Mesodermal cell (in vitro differentiated cells): ENCODE measurements at regions not wholly inside any gene's neighbourhood (a gene's known extent, or its start where the extent isn't known, plus 50 kb on each side); places are given as distances from the start of the nearest gene placed in this dataset.

Experiments used
- H3K27ac ChIP-seq: 2 replicates; pipeline ENCODE4 v1.7.0; 2013; ENCODE audit warnings: mild to moderate bottlenecking, low read depth, low read length, moderate library complexity; ENCODE audit not compliant: severe bottlenecking
- H3K36me3 ChIP-seq: 2 replicates; pipeline ENCODE4 v1.7.1; 2013; ENCODE audit warnings: mild to moderate bottlenecking, low read length, moderate library complexity; ENCODE audit not compliant: control insufficient read depth, insufficient read depth
- H3K4me1 ChIP-seq: one replicate; pipeline ENCODE4 v1.7.1; 2013; ENCODE audit warnings: mild to moderate bottlenecking, low read length; ENCODE audit not compliant: insufficient read depth, control insufficient read depth, poor library complexity, severe bottlenecking
- H3K4me3 ChIP-seq: 2 replicates; pipeline ENCODE4 v1.7.0; 2013; ENCODE audit warnings: low read length, control low read depth, mild to moderate bottlenecking; ENCODE audit not compliant: insufficient read depth, poor library complexity, severe bottlenecking; ENCODE audit errors: extremely low read depth
- H3K9me3 ChIP-seq: 2 replicates; pipeline ENCODE4 v1.7.1; 2013; ENCODE audit warnings: mild to moderate bottlenecking, low read length, moderate library complexity; ENCODE audit not compliant: control insufficient read depth
- WGBS, 2 experiments: methylation state at CpG; one replicate each; pipeline ENCODE4 v1.1.5; 2013; ENCODE audit warnings: missing lambda C conversion rate in 2 of 2; ENCODE audit not compliant: insufficient coverage in 2 of 2; 5-methylcytosine and 5-hydroxymethylcytosine counted together

- H3K4me1 ChIP-seq, result no peaks in the 10 kb centered on the region
- no CpG with 5 or more reads among the region's 1 CpG for WGBS, 2 experiments
- H3K36me3 ChIP-seq, result no peaks in the 10 kb centered on the region
- H3K9me3 ChIP-seq, result no peaks in the 10 kb centered on the region
- no peak overlapping the region for H3K27ac ChIP-seq
- H3K4me3 ChIP-seq, result no peak overlapping the region
Observed at GRCh38 chr6:92147246-92147645, 1272.1 kb downstream of the EPHA7 start.

GRCh38 chr6:92139601-92140000 is 1279.8 kb downstream of the EPHA7 start:
- no peak overlapping the region for H3K4me3 ChIP-seq
- H3K4me1 ChIP-seq, result no peaks in the 10 kb centered on the region
- no peak overlapping the region for H3K27ac ChIP-seq
- no peaks in the 10 kb centered on the region for H3K9me3 ChIP-seq
- H3K36me3 ChIP-seq, result no peaks in the 10 kb centered on the region
- no CpG with 5 or more reads among the region's 1 CpG for WGBS, 2 experiments

GRCh38 chr6:92132957-92133356 is 1286.4 kb downstream of the EPHA7 start:
- 100% methylated on average over 1 of the region's 2 CpGs; no CpG with 5 or more reads in 1 of the 2 experiments for WGBS, 2 experiments
- Histone ChIP-seq H3K27ac (no peak overlapping the region), H3K36me3 (no peaks in the 10 kb centered on the region), H3K9me3 (no peaks in the 10 kb centered on the region), H3K4me1 (no peaks in the 10 kb centered on the region), H3K4me3 (no peak overlapping the region)

- Histone ChIP-seq H3K9me3 (no peaks in the 10 kb centered on the region), H3K27ac (no peak overlapping the region), H3K4me3 (no peak overlapping the region), H3K36me3 (no peaks in the 10 kb centered on the region), H3K4me1 (no peaks in the 10 kb centered on the region)
- WGBS, 2 experiments, result 100% methylated on average over 2 of the region's 4 CpGs; no CpG with 5 or more reads in 1 of the 2 experiments
Observed at GRCh38 chr6:92132457-92132856, 1286.9 kb downstream of the EPHA7 start.

GRCh38 chr6:92130944-92131343 is 1288.4 kb downstream of the EPHA7 start:
- no peak overlapping the region for H3K27ac ChIP-seq
- H3K9me3 ChIP-seq, result no peaks in the 10 kb centered on the region
- no CpG with 5 or more reads among the region's 2 CpGs for WGBS, 2 experiments
- no peaks in the 10 kb centered on the region for H3K4me1 ChIP-seq
- H3K4me3 ChIP-seq, result no peak overlapping the region
- no peaks in the 10 kb centered on the region for H3K36me3 ChIP-seq

- H3K27ac ChIP-seq, result no peak overlapping the region
- H3K9me3 ChIP-seq, result no peaks in the 10 kb centered on the region
- H3K4me3 ChIP-seq, result no peak overlapping the region
- 86 to 100% methylated on average over 2 to 5 of the region's 6 CpGs for WGBS, 2 experiments
- H3K36me3 ChIP-seq, result no peaks in the 10 kb centered on the region
- H3K4me1 ChIP-seq, result no peaks in the 10 kb centered on the region
Observed at GRCh38 chr6:92126983-92127382, 1292.4 kb downstream of the EPHA7 start.

- no peaks in the 10 kb centered on the region for H3K4me1 ChIP-seq
- H3K4me3 ChIP-seq, result no peak overlapping the region
- H3K27ac ChIP-seq, result no peak overlapping the region
- 95 to 96% methylated on average over 3 to 4 of the region's 4 CpGs for WGBS, 2 experiments
- no peaks in the 10 kb centered on the region for H3K36me3 ChIP-seq
- H3K9me3 ChIP-seq, result no peaks in the 10 kb centered on the region
Observed at GRCh38 chr6:92126088-92126487, 1293.3 kb downstream of the EPHA7 start.

- no peaks in the 10 kb centered on the region for H3K9me3 ChIP-seq
Observed at GRCh38 chr6:92125681-92126080, 1293.7 kb downstream of the EPHA7 start.

GRCh38 chr6:92124200-92124651 is 1295.1 kb downstream of the EPHA7 start:
- Histone ChIP-seq H3K4me3 (no peak overlapping the region), H3K27ac (peak overlapping the region; percentile 25), H3K36me3 (no peaks in the 10 kb centered on the region), H3K4me1 (no peaks in the 10 kb centered on the region), H3K9me3 (no peaks in the 10 kb centered on the region)
- WGBS, 2 experiments, result 78 to 83% methylated on average over 4 to 7 of the region's 7 CpGs

More at GRCh38 chr6:92125681-92126080, 1293.7 kb downstream of the EPHA7 start:
- 23 to 41% methylated on average over 3 of the region's 4 CpGs for WGBS, 2 experiments
- Histone ChIP-seq H3K4me3 (no peak overlapping the region), H3K27ac (no peak overlapping the region), H3K4me1 (no peaks in the 10 kb centered on the region), H3K36me3 (no peaks in the 10 kb centered on the region)

- no peak overlapping the region for H3K4me3 ChIP-seq
- WGBS, 2 experiments, result no CpG with 5 or more reads among the region's 3 CpGs
Observed at GRCh38 chr6:92122746-92123145, 1296.6 kb downstream of the EPHA7 start.

GRCh38 chr6:92121228-92121627 is 1298.1 kb downstream of the EPHA7 start:
- no CpG with 5 or more reads among the region's 2 CpGs for WGBS, 2 experiments
- no peak overlapping the region for H3K27ac ChIP-seq
- no peaks in the 10 kb centered on the region for H3K9me3 ChIP-seq
- H3K36me3 ChIP-seq, result no peaks in the 10 kb centered on the region
- no peaks in the 10 kb centered on the region for H3K4me1 ChIP-seq
- H3K4me3 ChIP-seq, result no peak overlapping the region

More at GRCh38 chr6:92122746-92123145, 1296.6 kb downstream of the EPHA7 start:
- Histone ChIP-seq H3K36me3 (no peaks in the 10 kb centered on the region), H3K4me1 (no peaks in the 10 kb centered on the region), H3K27ac (no peak overlapping the region), H3K9me3 (no peaks in the 10 kb centered on the region)
